HG02870 (cell line): ENCODE measurements at regions not wholly inside any gene's neighbourhood (a gene's known extent, or its start where the extent isn't known, plus 50 kb on each side); places are given as distances from the start of the nearest gene placed in this dataset.
"Not testable (repeated sequence)": the region's sequence is repeated elsewhere in the genome, so short reads cannot be mapped to it uniquely, and the experiment has no call there.

Source experiments
- ATAC-seq: cut with Tn5 transposase; IDR thresholded peaks from one replicate; pipeline ENCODE4 v1.9.1; 2021; ENCODE audit warnings: mild to moderate bottlenecking, moderate library complexity; ENCODE audit not compliant: unreplicated experiment

- ATAC-seq = no peak
Observed at GRCh38 chr6:1230689-1231605, 81.0 kb upstream of the FOXQ1 start.

DNA sequence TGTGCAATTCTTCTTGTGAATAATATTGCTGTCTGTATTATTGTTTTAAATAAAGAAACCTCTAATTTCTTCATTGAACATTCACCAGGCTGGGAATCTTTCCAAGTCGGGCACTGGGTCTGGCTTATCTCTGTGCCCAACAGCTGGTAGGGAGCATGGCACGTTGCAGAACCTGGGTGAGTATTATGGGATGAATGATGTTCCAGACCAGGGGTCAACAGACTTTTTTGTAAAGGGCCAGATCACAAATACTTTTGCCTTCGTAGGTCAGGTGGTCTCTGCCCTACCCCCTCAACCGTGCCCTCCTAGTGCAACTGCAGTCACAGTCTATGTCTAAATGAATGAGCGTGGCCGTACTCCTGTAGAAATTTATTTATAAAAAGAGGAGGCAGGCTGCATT is 81.6 kb upstream of the FOXQ1 start:
- no peak for ATAC-seq

GRCh38 chr6:1229808-1230207 is 82.1 kb upstream of the FOXQ1 start:
- no peak for ATAC-seq

DNA sequence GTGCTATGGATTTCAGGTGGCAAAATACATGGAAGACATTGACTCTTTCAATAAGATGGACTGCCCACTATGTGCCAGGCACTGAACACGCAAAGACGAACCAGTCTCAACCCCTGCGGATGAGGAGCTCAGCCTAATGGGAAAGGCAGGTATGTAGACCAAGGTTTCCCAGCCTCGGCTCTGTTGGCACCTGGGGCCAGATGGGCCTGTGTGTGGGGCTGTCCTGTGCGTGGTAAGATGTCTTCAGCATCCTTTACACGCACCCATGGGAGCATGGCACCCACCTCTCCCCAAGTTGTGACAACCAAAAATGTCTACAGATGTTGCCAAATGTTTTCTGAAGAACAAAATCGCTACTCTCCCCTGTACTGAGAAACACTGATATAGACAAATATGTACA is 82.6 kb upstream of the FOXQ1 start:
- ATAC-seq = no peak

DNA sequence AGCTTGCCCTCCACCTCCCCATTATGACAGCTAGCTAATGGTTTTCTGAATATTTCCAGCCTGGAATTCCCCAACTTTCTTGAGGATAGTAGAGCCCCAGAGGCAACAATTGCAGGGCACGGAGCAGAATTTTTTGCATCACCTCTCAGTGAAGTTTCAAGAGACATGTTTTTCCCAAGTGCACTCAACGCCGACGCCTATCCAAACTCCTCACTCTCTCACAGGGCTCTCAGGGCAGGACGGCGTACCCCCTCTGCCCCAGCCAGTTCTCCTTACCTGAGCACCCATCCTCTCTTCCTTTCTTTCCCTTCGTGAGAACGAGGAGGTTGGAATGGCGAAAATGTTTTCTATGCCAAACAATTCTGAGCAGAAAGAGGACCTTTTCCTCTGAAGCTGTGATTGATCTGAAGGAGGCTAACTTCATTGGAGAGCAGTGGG is 83.1 kb upstream of the FOXQ1 start:
- ATAC-seq = no peak

GRCh38 chr6:1227935-1228753 is 83.8 kb upstream of the FOXQ1 start:
- no peak for ATAC-seq

DNA sequence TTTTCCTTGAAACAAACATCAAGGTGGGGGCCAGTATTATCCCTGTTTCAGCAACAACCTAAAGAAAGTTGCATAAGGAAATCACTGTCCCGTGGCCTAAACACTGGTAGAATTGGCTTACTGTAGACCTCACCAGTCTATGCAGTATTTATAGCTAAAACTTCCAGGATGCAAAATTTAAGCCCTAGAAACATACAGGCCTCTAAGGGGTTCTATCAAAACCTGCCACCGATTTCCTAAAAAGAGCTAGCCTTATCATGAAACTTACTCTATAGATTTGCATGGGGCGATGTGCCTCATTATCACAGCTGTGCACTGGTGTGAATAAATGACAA is 84.3 kb upstream of the FOXQ1 start:
- no peak for ATAC-seq

DNA sequence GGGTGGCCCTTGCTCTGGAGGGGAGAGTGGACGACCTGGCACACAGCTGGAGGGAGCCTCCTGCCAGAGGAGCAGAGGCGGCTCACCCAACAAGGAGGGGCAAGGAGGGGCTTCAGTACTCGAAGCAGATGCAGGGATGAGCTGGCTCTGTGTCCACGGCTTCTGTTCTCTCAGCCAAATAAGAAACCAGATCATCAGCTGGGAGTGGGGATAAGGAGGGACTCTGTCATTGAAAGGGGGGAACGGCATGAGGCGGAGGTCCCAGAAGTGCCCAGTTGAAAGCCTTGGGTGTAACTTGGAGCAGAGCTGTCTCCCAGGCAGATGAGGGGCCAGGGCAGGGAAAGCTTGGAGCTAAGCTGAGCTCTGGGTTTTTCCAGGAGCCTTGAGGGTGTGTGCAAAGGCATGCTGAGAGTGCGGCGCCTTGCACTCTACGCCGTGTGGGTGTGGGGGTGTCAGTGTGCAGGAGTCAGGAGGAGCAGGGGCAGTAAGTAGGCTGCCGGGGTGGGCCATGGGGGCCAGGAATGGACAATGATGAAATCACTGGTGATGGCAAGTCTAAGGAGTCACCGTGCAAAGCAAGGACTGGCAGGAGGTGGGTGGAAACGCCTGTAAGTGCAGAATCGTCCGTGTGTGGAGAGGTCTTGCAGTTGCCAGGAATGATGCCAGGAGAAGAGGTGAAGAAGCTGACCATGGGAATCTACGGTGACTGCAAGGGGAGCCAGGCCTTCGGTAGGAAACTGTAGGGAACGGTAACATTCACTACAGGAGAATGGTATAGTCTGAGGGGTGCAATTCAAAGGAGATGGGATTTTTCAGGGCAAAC is 85.4 kb upstream of the FOXQ1 start:
- no peak for ATAC-seq

DNA sequence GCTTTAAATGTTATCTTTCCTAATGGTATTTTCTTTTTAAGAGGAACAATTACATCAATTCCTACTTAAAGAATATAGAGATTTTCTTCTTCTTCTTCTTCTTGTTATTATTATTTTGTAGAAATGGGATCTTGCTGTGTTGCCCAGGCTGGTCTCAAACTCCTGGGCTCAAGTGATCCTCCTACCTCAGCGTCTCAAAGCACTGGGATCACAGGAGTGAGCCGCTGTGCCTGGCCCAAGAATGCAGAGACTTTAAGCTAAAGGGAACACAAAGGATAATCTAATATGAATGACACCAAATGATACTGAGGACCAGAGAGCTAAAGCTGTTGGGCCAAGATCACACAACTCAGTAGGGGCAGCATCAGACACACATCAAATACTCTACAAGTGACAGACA is 87.4 kb upstream of the FOXQ1 start:
- no peak for ATAC-seq

DNA sequence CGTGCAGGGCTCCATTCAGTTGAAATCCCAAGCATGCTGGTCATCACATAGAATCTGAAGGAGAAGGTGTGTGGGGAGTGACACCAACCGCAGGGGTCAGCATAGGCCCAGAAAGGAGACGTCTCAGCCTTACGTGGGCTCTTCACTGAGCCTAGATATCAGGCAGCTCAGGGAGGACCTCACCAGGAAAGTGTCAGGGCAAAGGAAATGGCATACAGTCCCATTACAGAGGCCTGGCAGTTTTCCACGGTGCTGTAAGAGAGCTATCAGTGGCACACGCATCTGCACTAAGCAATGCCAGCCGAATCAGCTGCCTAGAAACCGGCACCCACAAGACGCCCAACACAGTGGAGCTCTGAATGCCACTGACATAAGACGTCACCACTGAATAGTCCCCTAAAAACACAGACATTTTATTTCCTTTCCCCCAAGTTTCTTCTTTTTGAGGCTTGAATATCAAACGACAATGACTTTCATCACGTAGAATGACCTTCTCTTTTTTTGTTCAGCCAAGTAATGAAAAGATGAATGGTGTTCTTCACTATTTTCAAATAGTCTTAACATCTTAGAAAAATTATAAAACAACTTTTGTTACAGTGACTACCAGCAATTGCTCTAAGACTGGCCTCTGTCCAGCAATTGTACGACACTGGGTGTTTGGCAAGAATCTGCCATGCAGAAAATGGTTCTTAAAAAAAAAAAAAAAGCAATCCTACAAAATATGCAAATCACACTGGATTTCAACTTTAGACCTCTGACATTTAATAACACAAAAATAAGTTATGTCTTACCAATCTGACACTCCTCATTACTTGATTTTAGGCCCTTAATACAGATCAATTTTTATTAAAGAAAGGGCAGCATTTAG is 88.9 kb upstream of the FOXQ1 start:
- ATAC-seq = no peak

DNA sequence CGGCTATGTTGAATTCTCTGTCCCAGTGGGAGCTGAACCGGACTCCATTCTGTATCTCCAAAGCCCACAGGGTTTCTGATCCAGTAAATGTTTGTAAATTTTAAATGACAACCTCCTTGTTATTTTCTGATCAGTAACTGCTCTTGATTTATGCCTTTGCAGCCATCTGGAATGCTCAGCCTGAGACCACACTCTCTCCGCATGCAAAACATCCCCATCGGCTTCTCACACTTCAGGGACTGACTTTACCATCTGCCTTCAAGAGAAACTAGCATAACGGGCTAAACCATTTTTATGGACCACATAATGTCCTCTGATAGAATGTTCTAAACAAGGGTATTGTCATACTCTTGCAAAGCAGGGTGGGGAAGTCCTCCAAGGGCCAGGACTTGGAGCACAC is 94.5 kb upstream of the FOXQ1 start:
- no peak for ATAC-seq

DNA sequence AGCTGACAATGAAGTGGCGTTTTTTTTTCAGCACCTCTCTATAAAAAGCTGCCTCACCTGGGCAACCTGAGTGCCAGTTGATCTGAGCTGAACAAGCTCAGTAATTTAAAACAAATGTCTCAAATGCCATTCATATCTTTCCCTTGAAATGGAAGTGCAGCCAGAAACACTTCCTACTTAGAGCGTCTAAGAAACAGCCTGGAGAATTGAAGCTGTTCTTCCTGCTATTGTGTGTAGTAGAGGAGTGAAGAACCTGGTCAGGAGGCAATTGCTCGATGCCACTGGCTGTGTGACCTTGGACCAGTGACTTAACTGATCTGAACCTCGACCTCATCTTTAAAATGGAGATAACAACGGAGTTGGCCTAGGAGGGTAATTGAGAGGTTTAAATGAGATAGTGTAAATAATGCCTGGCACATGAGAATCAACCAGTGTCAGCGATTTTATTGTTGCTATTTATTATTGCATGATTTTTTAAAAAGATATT is 95.4 kb upstream of the FOXQ1 start:
- no peak for ATAC-seq

DNA sequence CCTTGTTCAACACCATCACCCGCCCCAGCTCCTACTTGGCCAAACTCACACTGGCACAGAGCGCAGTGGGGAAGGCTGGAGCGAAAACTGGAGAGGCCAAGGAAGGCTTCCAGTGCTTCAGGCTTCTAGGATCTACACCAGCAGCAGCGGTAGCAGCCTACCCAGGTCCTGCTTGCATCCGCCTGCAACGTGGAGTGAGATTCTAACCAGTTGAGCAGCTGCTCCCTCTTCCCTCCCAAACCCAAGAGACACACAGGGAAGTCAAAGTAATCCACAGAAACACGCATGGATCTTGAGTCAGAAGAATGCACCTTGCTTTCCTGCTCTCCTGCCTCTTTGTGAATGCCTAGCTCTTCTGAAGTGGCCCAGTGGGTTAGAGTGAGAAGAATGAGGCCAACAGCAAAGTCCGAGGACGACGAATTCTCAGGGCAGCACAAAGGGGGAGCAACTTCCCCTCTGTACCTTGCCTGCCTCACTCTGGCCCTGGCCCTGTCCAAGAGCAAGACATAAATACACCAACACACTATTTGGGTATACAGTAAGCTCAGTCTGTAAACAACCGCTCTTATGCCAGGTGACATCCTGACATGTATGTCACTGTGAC is 95.9 kb upstream of the FOXQ1 start:
- no peak for ATAC-seq

- no peak for ATAC-seq
Observed at GRCh38 chr6:1215023-1215422, 96.9 kb upstream of the FOXQ1 start.

DNA sequence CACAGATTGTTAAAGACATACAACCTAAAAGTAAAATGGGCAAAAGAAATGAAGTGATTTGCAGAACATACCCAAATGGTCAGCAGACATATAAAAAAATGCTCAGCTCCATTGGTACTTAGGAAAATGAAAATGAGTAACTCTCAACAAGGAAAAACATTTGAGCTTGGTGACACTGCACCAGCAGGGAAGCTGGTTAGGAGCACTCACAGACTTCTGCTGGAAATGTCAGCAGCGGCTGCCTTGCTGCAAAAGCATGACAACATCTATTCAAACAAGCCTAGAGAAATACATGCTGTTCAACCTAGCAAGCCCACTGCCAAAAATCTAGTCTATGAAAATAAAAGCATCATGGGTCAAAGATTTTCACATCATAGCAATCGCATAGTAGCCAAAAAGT is 99.0 kb upstream of the FOXQ1 start:
- ATAC-seq = no peak

DNA sequence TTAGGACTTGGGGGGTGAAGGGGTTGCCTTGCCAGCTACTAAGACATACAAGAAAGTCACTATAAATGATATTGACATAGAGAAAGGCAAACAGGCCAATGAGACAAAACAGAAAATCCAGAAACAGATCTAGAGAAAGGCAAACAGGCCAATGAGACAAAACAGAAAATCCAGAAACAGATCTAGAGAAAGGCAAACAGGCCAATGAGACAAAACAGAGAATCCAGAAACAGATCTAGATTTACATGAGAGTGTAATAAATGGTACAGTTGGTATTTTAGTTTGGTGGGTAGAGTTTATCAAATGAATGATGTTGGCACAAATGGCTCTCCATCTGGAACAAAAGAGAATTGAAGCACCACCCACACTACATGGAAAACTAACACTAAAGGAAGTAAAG is 99.8 kb upstream of the FOXQ1 start:
- ATAC-seq = not testable (repeated sequence)

DNA sequence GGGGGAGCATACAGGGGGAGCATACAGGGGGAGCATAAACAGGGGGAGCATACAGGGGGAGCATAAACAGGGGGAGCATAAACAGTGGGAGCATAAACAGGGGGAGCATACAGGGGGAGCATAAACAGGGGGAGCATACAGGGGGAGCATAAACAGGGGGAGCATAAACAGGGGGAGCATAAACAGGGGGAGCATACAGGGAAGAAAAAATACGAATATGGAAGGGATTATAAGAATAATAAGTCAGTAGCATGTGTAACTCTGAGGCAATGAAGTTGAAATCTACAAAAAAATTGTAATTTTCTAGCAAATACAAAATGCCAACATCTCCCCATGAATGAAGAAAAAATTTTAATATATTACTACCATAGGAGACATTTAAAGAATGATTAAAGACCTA is 101.3 kb upstream of the FOXQ1 start:
- not testable (repeated sequence) for ATAC-seq

- no peak for ATAC-seq
Observed at GRCh38 chr6:1208876-1209275, 103.0 kb upstream of the FOXQ1 start.

GRCh38 chr6:1203546-1203945 is 108.4 kb upstream of the FOXQ1 start:
- ATAC-seq = no peak

DNA sequence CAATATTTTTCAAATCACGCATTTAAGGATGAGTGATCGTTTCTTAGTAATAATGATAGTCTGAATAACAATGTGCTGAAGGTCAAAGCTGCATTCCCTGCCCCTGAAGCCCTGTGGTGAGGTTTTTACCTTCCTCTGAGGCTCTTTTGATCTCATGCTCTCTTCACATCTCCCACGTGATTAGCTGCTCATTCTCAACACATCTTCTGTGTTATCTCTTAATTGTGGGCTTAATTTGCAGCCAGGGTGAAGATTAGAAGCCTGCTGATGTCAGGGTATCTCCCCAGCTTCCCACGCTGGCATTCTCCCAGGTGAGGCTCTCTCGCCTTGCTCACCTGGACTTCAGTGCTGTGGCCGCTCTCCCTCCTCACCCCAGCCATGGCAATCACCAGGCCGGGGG is 109.7 kb upstream of the FOXQ1 start:
- no peak for ATAC-seq
